Upper lobe of left lung (tissue), 4 donors: ENCODE measurements at regions not wholly inside any gene's neighbourhood (a gene's known extent, or its start where the extent isn't known, plus 50 kb on each side); places are given as distances from the start of the nearest gene placed in this dataset.

ENCODE experiments used
- POLR2A ChIP-seq, 4 donors: fragments of 450-650 bp; IDR thresholded peaks; one replicate each; pipeline ENCODE4 v1.5.1; 2016 to 2017; ENCODE audit warnings: antibody characterized with exemption in 4 of 4, mild to moderate bottlenecking in 2 of 4
- POLR2AphosphoS5 ChIP-seq, 2 donors: sonication (generic); formaldehyde crosslinking; IDR thresholded peaks; one replicate each; pipeline ENCODE4 v1.5.1; 2017; ENCODE audit warnings: antibody characterized with exemption in 2 of 2

- TF ChIP-seq POLR2AphosphoS5 (IDR thresholded peaks at IDR 0.05): no peak
- no peak for TF ChIP-seq POLR2A (IDR thresholded peaks at IDR 0.05)
Observed at GRCh38 chr16:51449441-51449840, 298.4 kb upstream of the SALL1 start.
